H1 (cell line): ENCODE measurements at regions not wholly inside any gene's neighbourhood (a gene's known extent, or its start where the extent isn't known, plus 50 kb on each side); places are given as distances from the start of the nearest gene placed in this dataset.

ENCODE experiments used
- CTCF ChIA-PET: fragments of 300-600 bp; sonication (Branson Sonifier 250); formaldehyde crosslinking; loops from one replicate; lab custom pipeline; 2021; ENCODE audit not compliant: partially characterized antibody; lab: Charles Lee
- POLR2A ChIA-PET: fragments of 300-600 bp; sonication (Branson Sonifier 250); formaldehyde crosslinking; loops from one replicate; lab custom pipeline; 2021; ENCODE audit warnings: inconsistent platforms; ENCODE audit not compliant: partially characterized antibody; lab: Charles Lee
- DNase-seq, 2 experiments: peaks; one replicate each; pipeline versions ENCODE4 v3.0.0 to v3.0.0-alpha.2; 2010 to 2022; ENCODE audit warnings: low spot score in 2 of 2, low read depth in 1 of 2, mixed read lengths in 1 of 2
- FAIRE-seq: peaks from 2 replicates; lab custom pipeline; 2011; peaks lifted over from hg19 to GRCh38; lab: Jason Lieb, UNC
- H2AFZ ChIP-seq: 2 replicates; pipeline ENCODE4 v1.8.1; 2012; ENCODE audit warnings: low read length, inconsistent platforms
- H2AK5ac ChIP-seq: 2 replicates; pipeline ENCODE4 v1.6.1; 2013; ENCODE audit warnings: low read depth, low read length
- H2BK120ac ChIP-seq: replicated peaks from 2 replicates; pipeline ENCODE3; 2013; ENCODE audit warnings: low read depth, low read length, inconsistent platforms
- H2BK12ac ChIP-seq: 2 replicates; pipeline ENCODE4 v1.6.1; 2013; ENCODE audit warnings: low read depth, low read length
- H2BK15ac ChIP-seq: 2 replicates; pipeline ENCODE4 v1.6.1; 2013; ENCODE audit warnings: low read length
- H2BK20ac ChIP-seq: 2 replicates; pipeline ENCODE4 v1.6.1; 2013; ENCODE audit warnings: low read length
- H2BK5ac ChIP-seq: 2 replicates; pipeline ENCODE4 v1.6.1; 2013; ENCODE audit warnings: low read depth, low read length
- H3K14ac ChIP-seq: 2 replicates; pipeline ENCODE4 v1.6.1; 2013; ENCODE audit warnings: inconsistent platforms; ENCODE audit not compliant: insufficient read length
- H3K18ac ChIP-seq: 2 replicates; pipeline ENCODE4 v1.6.1; 2013; ENCODE audit warnings: low read length; ENCODE audit errors: extremely low read depth
- H3K23ac ChIP-seq: 2 replicates; pipeline ENCODE4 v1.6.1; 2013; ENCODE audit warnings: inconsistent platforms; ENCODE audit not compliant: insufficient read length
- H3K23me2 ChIP-seq: 2 replicates; pipeline ENCODE4 v1.6.1; 2013; ENCODE audit warnings: low read depth, low read length
- H3K27ac ChIP-seq: 2 replicates; pipeline ENCODE4 v1.6.1; 2011; ENCODE audit warnings: low read depth, low read length, inconsistent platforms
- H3K27me3 ChIP-seq, 4 experiments: replicated peaks in 1 of 4; 1 replicate in 1 of 4; 2 replicates in 3 of 4; pipeline versions ENCODE4 v1.6.1 to v1.8.1; 2011 to 2013; ENCODE audit warnings: low read length in 3 of 4, mild to moderate bottlenecking in 3 of 4, inconsistent platforms in 2 of 4, mixed read lengths in 2 of 4, moderate library complexity in 1 of 4; ENCODE audit not compliant: control insufficient read depth in 3 of 4, insufficient read depth in 3 of 4; ENCODE audit errors: extremely low read depth in 1 of 4
- H3K36me3 ChIP-seq, 4 experiments: 2 replicates each; pipeline versions ENCODE4 v1.6.1 to v1.8.1; 2011 to 2013; ENCODE audit warnings: mild to moderate bottlenecking in 4 of 4, low read length in 3 of 4, moderate library complexity in 2 of 4, control low read depth in 1 of 4, inconsistent platforms in 1 of 4; ENCODE audit not compliant: insufficient read depth in 4 of 4, control insufficient read depth in 2 of 4
- H3K4ac ChIP-seq: replicated peaks from 2 replicates; pipeline ENCODE3; 2013; ENCODE audit warnings: low read length, low read depth, mixed read lengths, inconsistent platforms; ENCODE audit not compliant: insufficient read length
- H3K4me1 ChIP-seq, 4 experiments: replicated peaks in 1 of 4; 1 replicate in 1 of 4; 2 replicates in 3 of 4; pipeline versions ENCODE4 v1.6.1 to v1.8.1; 2011 to 2013; ENCODE audit warnings: low read length in 3 of 4, inconsistent platforms in 2 of 4, mixed read lengths in 1 of 4; ENCODE audit not compliant: insufficient read depth in 4 of 4, control insufficient read depth in 3 of 4
- H3K4me2 ChIP-seq, 2 experiments: 2 replicates each; pipeline versions ENCODE4 v1.6.1 to v1.8.1; 2011 to 2013; ENCODE audit warnings: low read depth in 2 of 2, low read length in 2 of 2, control low read depth in 1 of 2, inconsistent platforms in 1 of 2, mild to moderate bottlenecking in 1 of 2; ENCODE audit not compliant: insufficient read depth in 1 of 2
- H3K4me3 ChIP-seq, 4 experiments: fragments of 200-600, 300-600 bp in 1 of 4; sonication (generic), shearing (Covaris generic), sonication (Bioruptor Twin) in 1 of 4; 2 replicates each; pipeline versions ENCODE4 v1.5.1 to v1.8.1; 2011 to 2016; ENCODE audit warnings: low read length in 4 of 4, low read depth in 3 of 4, control low read depth in 2 of 4, inconsistent platforms in 2 of 4, mild to moderate bottlenecking in 2 of 4, mixed read lengths in 1 of 4, moderate library complexity in 1 of 4; ENCODE audit not compliant: insufficient read depth in 2 of 4; ENCODE audit errors: extremely low read depth in 1 of 4
- H3K56ac ChIP-seq: replicated peaks from 2 replicates; pipeline ENCODE3; 2013; ENCODE audit warnings: low read depth, mild to moderate bottlenecking, mixed read lengths, low read length, inconsistent platforms; ENCODE audit not compliant: insufficient read length
- H3K79me1 ChIP-seq: 2 replicates; pipeline ENCODE4 v1.6.1; 2013; ENCODE audit warnings: low read depth, low read length, control low read depth
- H3K79me2 ChIP-seq, 2 experiments: 2 replicates each; pipeline versions ENCODE4 v1.6.1 to v1.8.1; 2012 to 2013; ENCODE audit warnings: low read length in 2 of 2, mild to moderate bottlenecking in 2 of 2, inconsistent platforms in 1 of 2; ENCODE audit not compliant: insufficient read depth in 2 of 2, control insufficient read depth in 1 of 2
- H3K9ac ChIP-seq, 4 experiments: replicated peaks in 1 of 4; 1 replicate in 1 of 4; 2 replicates in 3 of 4; pipeline versions ENCODE4 v1.6.1 to v1.8.1; 2011 to 2013; ENCODE audit warnings: low read depth in 3 of 4, low read length in 3 of 4, control low read depth in 2 of 4, mild to moderate bottlenecking in 2 of 4, moderate library complexity in 2 of 4, inconsistent platforms in 1 of 4; ENCODE audit errors: extremely low read depth in 1 of 4
- H3K9me3 ChIP-seq, 2 experiments: 2 replicates each; pipeline versions ENCODE4 v1.6.1 to v1.8.1; 2012 to 2013; ENCODE audit warnings: mild to moderate bottlenecking in 2 of 2, moderate library complexity in 2 of 2, control low read depth in 1 of 2, inconsistent platforms in 1 of 2, low read depth in 1 of 2, low read length in 1 of 2, mixed read lengths in 1 of 2; ENCODE audit not compliant: insufficient read depth in 2 of 2
- H4K20me1 ChIP-seq, 2 experiments: replicated peaks in 1 of 2; 2 replicates each; pipeline versions ENCODE3 to v1.8.1; 2011 to 2013; ENCODE audit warnings: inconsistent platforms in 2 of 2, low read length in 2 of 2, mild to moderate bottlenecking in 1 of 2; ENCODE audit not compliant: insufficient read depth in 2 of 2, control insufficient read depth in 1 of 2
- H4K5ac ChIP-seq: 2 replicates; pipeline ENCODE4 v1.6.1; 2013; ENCODE audit warnings: low read length, low read depth, mixed read lengths, inconsistent platforms; ENCODE audit not compliant: insufficient read length
- H4K8ac ChIP-seq: 2 replicates; pipeline ENCODE4 v1.8.0; 2013; ENCODE audit warnings: mild to moderate bottlenecking, moderate library complexity, low read length, inconsistent platforms; ENCODE audit not compliant: insufficient read depth; ENCODE audit errors: extremely low read depth
- H4K91ac ChIP-seq: replicated peaks from 2 replicates; pipeline ENCODE3; 2013; ENCODE audit warnings: low read length, mixed read lengths, inconsistent platforms; ENCODE audit not compliant: insufficient read length
- EGR1 ChIP-seq: IDR thresholded peaks from 2 replicates; pipeline ENCODE4 v1.6.1; 2011; ENCODE audit warnings: low read depth, low read length, borderline replicate concordance
- JUND ChIP-seq: IDR thresholded peaks from 2 replicates; pipeline ENCODE4 v1.6.1; 2011; ENCODE audit warnings: mild to moderate bottlenecking, improper control_type of control experiment, low read length
- KDM1A ChIP-seq: fragments of 200-600, 300-600 bp; sonication (generic); IDR thresholded peaks from 2 replicates; pipeline ENCODE4 v1.7.1; 2016; ENCODE audit warnings: mild to moderate bottlenecking, low read length, borderline replicate concordance
- NRF1 ChIP-seq: IDR thresholded peaks from 2 replicates; pipeline ENCODE4 v1.6.1; 2011; ENCODE audit warnings: mild to moderate bottlenecking, low read depth, low read length, improper control_type of control experiment
- RAD21 ChIP-seq, 2 experiments: IDR thresholded peaks in 1 of 2; conservative IDR thresholded peaks in 1 of 2; 2 replicates each; pipeline ENCODE4 v1.6.1; 2011; ENCODE audit warnings: low read depth in 2 of 2, low read length in 2 of 2, improper control_type of control experiment in 1 of 2, inconsistent platforms in 1 of 2, mild to moderate bottlenecking in 1 of 2, moderate library complexity in 1 of 2
- SRF ChIP-seq: IDR thresholded peaks from 2 replicates; pipeline ENCODE4 v1.6.1; 2011; ENCODE audit warnings: mild to moderate bottlenecking, low read depth, low read length, moderate library complexity
- TAF1 ChIP-seq: IDR thresholded peaks from 2 replicates; pipeline ENCODE4 v1.6.1; 2011; ENCODE audit warnings: mild to moderate bottlenecking, low read depth, low read length
- TCF12 ChIP-seq: IDR thresholded peaks from 2 replicates; pipeline ENCODE4 v1.6.1; 2011; ENCODE audit warnings: low read depth, mild to moderate bottlenecking, low read length
- WGBS, 2 experiments: shearing (Covaris generic) in 1 of 2; methylation state at CpG; one replicate each; pipeline versions ENCODE4 v1.1.6 to v1.1.7; 2013 to 2015; ENCODE audit warnings: low lambda C conversion rate in 2 of 2, mixed read lengths in 2 of 2, inconsistent platforms in 1 of 2, low coverage in 1 of 2, missing lambda C conversion rate in 1 of 2; ENCODE audit not compliant: insufficient replicate concordance in 2 of 2, insufficient coverage in 1 of 2, insufficient read length in 1 of 2; ENCODE audit errors: extremely low coverage in 1 of 2, missing lambda C conversion rate in 1 of 2; 5-methylcytosine and 5-hydroxymethylcytosine counted together
- TF ChIP-seq, protein P1 (sequence below): IDR thresholded peaks from 2 replicates; pipeline ENCODE4 v1.6.1; 2011; ENCODE audit warnings: low read length, improper control_type of control experiment

DNA sequence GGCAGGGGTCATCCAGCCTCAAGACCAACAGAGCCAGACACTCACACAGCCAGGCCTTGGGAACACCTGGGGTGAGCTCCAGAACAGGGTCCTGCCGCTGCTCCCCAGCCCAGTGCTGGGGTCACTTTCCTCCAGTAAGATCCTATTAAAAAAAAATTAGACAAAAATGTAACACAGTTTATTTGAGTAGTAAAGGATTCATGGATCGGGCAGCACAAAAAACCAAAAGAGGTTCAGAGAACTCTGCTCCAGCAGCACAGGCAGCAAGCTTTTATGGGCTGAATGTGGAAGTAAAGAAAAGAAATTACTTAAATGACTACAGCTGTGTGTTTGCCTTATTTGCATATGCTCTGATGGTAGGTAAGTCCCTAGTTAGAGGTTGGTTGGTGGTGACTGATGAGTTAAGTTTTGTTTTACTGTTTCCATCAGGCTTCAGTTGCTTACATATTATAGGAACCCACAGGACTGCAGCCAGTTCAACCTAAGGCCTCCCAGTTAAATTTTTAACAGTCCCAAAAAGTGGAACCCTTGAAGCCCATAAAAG is 80.5 kb upstream of the FGFR2 start:
- Histone ChIP-seq H2BK5ac (no peak overlapping the region), H3K9me3 (peaks cover 10 to 14% of the 10 kb centered on the region in 2 experiments; a peak in 3 of 4 replicates), H4K5ac (no peak overlapping the region), H2AFZ (no peak overlapping the region), H3K9ac (no peak overlapping the region), H3K79me2 (no peaks in the 10 kb centered on the region), H3K79me1 (no peaks in the 10 kb centered on the region), H2BK20ac (no peak overlapping the region), H3K27ac (no peak overlapping the region), H3K56ac (no peak overlapping the region), H2AK5ac (no peak overlapping the region), H3K4me3 (no peak overlapping the region), H3K4ac (no peak overlapping the region), H3K23ac (no peak overlapping the region), H3K36me3 (0 out of 8 replicates have a peak, but pooled peaks cover 0 to 3% (median 0%) of the 10 kb centered on the region in 4 experiments), H3K4me2 (no peak overlapping the region), H2BK12ac (no peak overlapping the region), H4K91ac (no peak overlapping the region), H3K14ac (no peak overlapping the region), H2BK120ac (no peak overlapping the region), H3K18ac (no peak overlapping the region), H4K8ac (no peak overlapping the region), H3K23me2 (no peaks in the 10 kb centered on the region), H3K27me3 (no peaks in the 10 kb centered on the region), H4K20me1 (no peaks in the 10 kb centered on the region), H2BK15ac (no peak overlapping the region), H3K4me1 (peaks cover 0 to 2% (median 0%) of the 10 kb centered on the region in 4 experiments; a peak in 2 of 7 replicates)
- no peak for DNase-seq
- no peak for TF ChIP-seq TCF12
- TF ChIP-seq NRF1: no peak
- no peak for TF ChIP-seq EGR1
- TF ChIP-seq RAD21 (IDR thresholded peaks at IDR 0.05 in 1 of 2, conservative IDR thresholded peaks at IDR 0.05 in 1 of 2; ENCODE audit: low read depth in 2 of 2, low read length in 2 of 2): no peak
- TF ChIP-seq TAF1: no peak
- no peak for TF ChIP-seq KDM1A
- TF ChIP-seq SRF: no peak
- TF ChIP-seq JUND: no peak
- TF ChIP-seq, protein P1, sequence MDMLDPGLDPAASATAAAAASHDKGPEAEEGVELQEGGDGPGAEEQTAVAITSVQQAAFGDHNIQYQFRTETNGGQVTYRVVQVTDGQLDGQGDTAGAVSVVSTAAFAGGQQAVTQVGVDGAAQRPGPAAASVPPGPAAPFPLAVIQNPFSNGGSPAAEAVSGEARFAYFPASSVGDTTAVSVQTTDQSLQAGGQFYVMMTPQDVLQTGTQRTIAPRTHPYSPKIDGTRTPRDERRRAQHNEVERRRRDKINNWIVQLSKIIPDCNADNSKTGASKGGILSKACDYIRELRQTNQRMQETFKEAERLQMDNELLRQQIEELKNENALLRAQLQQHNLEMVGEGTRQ: no peak
- 85% methylated on average over 2 of the region's 2 CpGs; no CpG with 5 or more reads in 1 of the 2 experiments for WGBS, 2 experiments
- no peak for FAIRE-seq
- CTCF ChIA-PET: interaction anchor here (0.6 to 2.8 kb wide), 5 partner anchors 16 to 1827 kb away, joined by 3 to 15 read pairs (median 5); no protein-coding TSS in a partner anchor
- POLR2A ChIA-PET: no interaction called here
